ENCODE measurements at regions not wholly inside any gene's neighbourhood (a gene's known extent, or its start where the extent isn't known, plus 50 kb on each side); places are given as distances from the start of the nearest gene placed in this dataset.

GRCh38 chr11:109208121-109208520 is 213.9 kb upstream of the C11orf87 start:
- TF ChIP-seq CTCF (IDR thresholded peaks at IDR 0.05) = no peak
- TF ChIP-seq EZH2 (IDR thresholded peaks at IDR 0.05) = no peak
- no peak for TF ChIP-seq EZH2phosphoT487 (IDR thresholded peaks at IDR 0.05)

Data from neural progenitor cell (in vitro differentiated cells).